ENCODE measurements at regions not wholly inside any gene's neighbourhood (a gene's known extent, or its start where the extent isn't known, plus 50 kb on each side); places are given as distances from the start of the nearest gene placed in this dataset.

- TF ChIP-seq CTCF (IDR thresholded peaks at IDR 0.05) (no peak), POLR2A (IDR thresholded peaks at IDR 0.05) (no peak)
These were observed 82.2 kb upstream of the APC start for GRCh38 chr5:112655513-112655912.
